GM23248 (cell line): ENCODE measurements at regions not wholly inside any gene's neighbourhood (a gene's known extent, or its start where the extent isn't known, plus 50 kb on each side); places are given as distances from the start of the nearest gene placed in this dataset.

Source experiments
- DNase-seq: peaks from one replicate; pipeline ENCODE4 v3.0.0-alpha.2; 2015
- H2AFZ ChIP-seq: fragments of 200-600 bp; sonication (generic); 2 replicates; pipeline ENCODE4 v1.6.1; 2016; ENCODE audit warnings: antibody characterized with exemption
- H3F3A ChIP-seq: fragments of 200-600 bp; sonication (generic); 2 replicates; pipeline ENCODE4 v1.6.1; 2016; ENCODE audit warnings: mild to moderate bottlenecking, antibody characterized with exemption, mixed run types; ENCODE audit not compliant: insufficient read depth
- H3K27ac ChIP-seq: fragments of 200-600 bp; sonication (generic); 2 replicates; pipeline ENCODE4 v1.5.1; 2016; ENCODE audit warnings: mild to moderate bottlenecking
- H3K27me3 ChIP-seq: fragments of 200-600 bp; sonication (generic); replicated peaks from 2 replicates; pipeline ENCODE4 v1.6.1; 2016; ENCODE audit warnings: mild to moderate bottlenecking; ENCODE audit not compliant: insufficient read depth
- H3K36me3 ChIP-seq: fragments of 200-600 bp; sonication (generic); 2 replicates; pipeline ENCODE4 v1.6.1; 2016; ENCODE audit warnings: low read depth, mild to moderate bottlenecking
- H3K4me1 ChIP-seq: fragments of 200-600 bp; sonication (generic); 2 replicates; pipeline ENCODE4 v1.6.1; 2016; ENCODE audit warnings: mild to moderate bottlenecking; ENCODE audit not compliant: insufficient read depth
- H3K4me2 ChIP-seq: fragments of 200-600 bp; sonication (generic); one replicate; pipeline ENCODE4 v1.6.1; 2016; ENCODE audit warnings: mild to moderate bottlenecking; ENCODE audit not compliant: unreplicated experiment
- H3K4me3 ChIP-seq: fragments of 200-600 bp; sonication (generic); 2 replicates; pipeline ENCODE4 v1.5.1; 2016; ENCODE audit warnings: mild to moderate bottlenecking
- H3K79me2 ChIP-seq: fragments of 200-600 bp; sonication (generic); 2 replicates; pipeline ENCODE4 v1.6.1; 2016; ENCODE audit warnings: mild to moderate bottlenecking; ENCODE audit not compliant: insufficient read depth
- H3K9ac ChIP-seq: fragments of 200-600 bp; sonication (generic); 2 replicates; pipeline ENCODE4 v1.6.1; 2016; ENCODE audit warnings: mild to moderate bottlenecking
- H3K9me2 ChIP-seq: fragments of 200-600 bp; sonication (generic); 2 replicates; pipeline ENCODE4 v1.6.1; 2016; ENCODE audit warnings: mixed run types, mild to moderate bottlenecking, moderate library complexity; ENCODE audit not compliant: insufficient read depth
- H3K9me3 ChIP-seq: fragments of 200-600 bp; sonication (generic); one replicate; pipeline ENCODE4 v1.6.1; 2017; ENCODE audit warnings: low read depth
- H4K20me1 ChIP-seq: fragments of 200-600 bp; sonication (generic); 2 replicates; pipeline ENCODE4 v1.6.0; 2016; ENCODE audit not compliant: insufficient read depth
- EZH2 ChIP-seq: fragments of 200-600 bp; sonication (generic); IDR thresholded peaks from 2 replicates; pipeline ENCODE4 v1.6.1; 2018; ENCODE audit warnings: antibody characterized with exemption, mild to moderate bottlenecking; ENCODE audit not compliant: insufficient read depth, poor library complexity, severe bottlenecking
- EZH2phosphoT487 ChIP-seq: fragments of 200-600 bp; sonication (generic); IDR thresholded peaks from 2 replicates; pipeline ENCODE4 v1.6.1; 2018; ENCODE audit warnings: antibody characterized with exemption, moderate library complexity, mild to moderate bottlenecking, low read depth; ENCODE audit not compliant: insufficient read depth
- whole genome bisulfite sequencing, 2 experiments: methylation state at CpG; one replicate each; pipeline ENCODE4 v1.1.6; 2015 to 2017; ENCODE audit warnings: low lambda C conversion rate in 2 of 2, low coverage in 1 of 2; ENCODE audit errors: missing lambda C conversion rate in 2 of 2; 5-methylcytosine and 5-hydroxymethylcytosine counted together
- in situ Hi-C: fragments of 300-500 bp; cut with MboI; formaldehyde crosslinking; loops from 2 replicates; pipeline ENCODE4 v1.15.0; 2020

GRCh38 chr4:1536579-1537409, 130.6 kb upstream of the NKX1-1 start:
- Histone ChIP-seq H2AFZ (no peak overlapping the region), H3K36me3 (no peaks in the 10 kb centered on the region), H3K9ac (no peak overlapping the region), H3K79me2 (no peaks in the 10 kb centered on the region), H3K4me1 (no peaks in the 10 kb centered on the region), H3K4me3 (no peak overlapping the region), H3K4me2 (no peak overlapping the region), H4K20me1 (no peaks in the 10 kb centered on the region), H3F3A (no peaks in the 10 kb centered on the region), H3K27ac (no peak overlapping the region), H3K9me2 (no peaks in the 10 kb centered on the region), H3K9me3 (no peaks in the 10 kb centered on the region), H3K27me3 (peaks cover 21% of the 10 kb centered on the region)
- TF ChIP-seq EZH2phosphoT487: no peak
- TF ChIP-seq EZH2: no peak
- WGBS, 2 experiments: 66 to 72% methylated on average over 41 to 42 of the region's 42 CpGs
- in situ Hi-C loops: no loop called here
- no peak for DNase-seq

- no peaks in the 10 kb centered on the region for H3F3A ChIP-seq
- TF ChIP-seq EZH2phosphoT487: no peak
- no peak for TF ChIP-seq EZH2
- no peaks in the 10 kb centered on the region for H3K4me1 ChIP-seq
- no peaks in the 10 kb centered on the region for H3K9me2 ChIP-seq
- peaks cover 27% of the 10 kb centered on the region for H3K27me3 ChIP-seq
- H3K9ac ChIP-seq: no peak overlapping the region
- no peaks in the 10 kb centered on the region for H3K9me3 ChIP-seq
- H3K79me2 ChIP-seq: no peaks in the 10 kb centered on the region
- WGBS, 2 experiments: 59 to 64% methylated on average over 23 to 31 of the region's 31 CpGs
- no peaks in the 10 kb centered on the region for H4K20me1 ChIP-seq
- no peak overlapping the region for H2AFZ ChIP-seq
- H3K27ac ChIP-seq: no peak overlapping the region
- no peak for DNase-seq
- H3K36me3 ChIP-seq: no peaks in the 10 kb centered on the region
- no peak overlapping the region for H3K4me3 ChIP-seq
- H3K4me2 ChIP-seq: no peak overlapping the region
- in situ Hi-C loops: no loop called here
Observed at GRCh38 chr4:1535926-1536578, 129.8 kb upstream of the NKX1-1 start.

GRCh38 chr4:1534876-1535526, 128.8 kb upstream of the NKX1-1 start:
- Histone ChIP-seq H3K9me3 (no peaks in the 10 kb centered on the region), H3K27me3 (peaks cover 32% of the 10 kb centered on the region), H3K9ac (no peak overlapping the region), H2AFZ (no peak overlapping the region), H3K79me2 (no peaks in the 10 kb centered on the region), H3F3A (no peaks in the 10 kb centered on the region), H3K4me2 (no peak overlapping the region), H3K9me2 (no peaks in the 10 kb centered on the region), H3K36me3 (no peaks in the 10 kb centered on the region), H3K27ac (no peak overlapping the region), H4K20me1 (no peaks in the 10 kb centered on the region), H3K4me3 (no peak overlapping the region), H3K4me1 (no peaks in the 10 kb centered on the region)
- WGBS, 2 experiments: 81 to 85% methylated on average over 27 of the region's 30 CpGs
- TF ChIP-seq EZH2phosphoT487 (no peak), EZH2 (no peak)
- no peak for DNase-seq
- in situ Hi-C loops: no loop called here

GRCh38 chr4:1534095-1534872, 128.0 kb upstream of the NKX1-1 start:
- peaks cover 39% of the 10 kb centered on the region for H3K27me3 ChIP-seq
- DNase-seq: no peak
- in situ Hi-C loops: no loop called here
- H3K36me3 ChIP-seq: no peaks in the 10 kb centered on the region
- 48 to 50% methylated on average over 17 to 18 of the region's 18 CpGs for WGBS, 2 experiments
- H3K27ac ChIP-seq: no peak overlapping the region
- no peak overlapping the region for H2AFZ ChIP-seq
- no peaks in the 10 kb centered on the region for H3K4me1 ChIP-seq
- H3K9me3 ChIP-seq: no peaks in the 10 kb centered on the region
- H4K20me1 ChIP-seq: no peaks in the 10 kb centered on the region
- H3K9me2 ChIP-seq: no peaks in the 10 kb centered on the region
- TF ChIP-seq EZH2phosphoT487: no peak
- TF ChIP-seq EZH2: no peak
- H3K79me2 ChIP-seq: no peaks in the 10 kb centered on the region
- H3K4me3 ChIP-seq: no peak overlapping the region
- H3F3A ChIP-seq: no peaks in the 10 kb centered on the region
- no peak overlapping the region for H3K4me2 ChIP-seq
- H3K9ac ChIP-seq: no peak overlapping the region
